Inflammatory macrophage (primary cell): ENCODE measurements at regions not wholly inside any gene's neighbourhood (a gene's known extent, or its start where the extent isn't known, plus 50 kb on each side); places are given as distances from the start of the nearest gene placed in this dataset.

Experiments used
- DNase-seq, 2 donors: peaks; one replicate each; pipeline ENCODE4 v3.0.0-alpha.2; 2020 to 2022

DNA sequence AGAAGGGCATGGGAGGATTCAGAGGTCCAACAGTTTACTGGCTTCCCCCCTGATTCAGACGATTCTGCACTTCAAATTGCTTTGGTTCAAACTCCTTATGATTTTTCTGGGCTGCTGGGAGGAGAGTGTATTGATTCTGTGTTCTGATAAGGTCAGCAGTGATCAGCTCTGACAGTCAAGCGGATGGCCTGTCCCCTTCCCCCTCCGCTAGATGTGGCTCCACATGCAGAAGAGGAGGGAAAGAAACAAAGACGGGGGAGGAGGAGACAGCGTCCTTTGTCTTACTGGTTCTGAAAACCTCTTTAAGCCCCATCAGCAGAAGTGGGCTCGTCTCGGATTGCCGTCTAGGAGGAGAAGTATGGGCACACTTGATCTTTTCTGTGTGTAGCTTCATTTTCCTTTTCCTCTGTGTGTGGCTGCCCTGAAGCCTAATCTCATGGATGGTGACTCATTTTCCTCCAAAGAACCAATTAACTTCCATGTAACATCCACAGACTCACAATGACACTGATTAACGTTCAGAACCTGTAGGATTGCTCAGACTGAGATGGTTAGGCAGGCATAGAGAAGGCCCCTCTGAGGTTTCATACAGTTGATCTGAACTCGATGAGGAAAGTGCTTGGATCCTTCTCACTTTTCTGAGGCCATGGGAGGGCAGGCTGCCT, 162.4 kb upstream of the PPP2R3A start:
- DNase-seq: no peak

DNA sequence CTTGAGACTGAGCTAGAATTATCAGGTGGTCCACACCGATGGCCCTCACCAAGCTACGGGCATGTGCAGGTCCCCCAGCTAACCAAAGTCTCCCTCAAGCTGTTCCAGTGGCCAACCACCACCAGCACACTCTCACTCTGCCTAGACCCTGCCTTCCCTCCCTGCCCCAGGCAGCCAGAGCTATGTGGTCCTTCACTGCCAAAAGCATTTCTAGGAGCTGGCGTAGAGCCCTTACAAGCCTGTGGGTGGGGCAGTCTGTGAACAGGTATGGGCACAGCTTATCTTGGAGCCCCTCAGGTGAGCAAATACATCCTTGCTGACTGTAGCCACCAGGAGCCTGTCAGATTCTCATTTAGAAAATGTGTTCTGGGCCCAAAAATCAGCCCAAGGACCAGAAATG, 159.8 kb upstream of the PPP2R3A start:
- no peak for DNase-seq

DNA sequence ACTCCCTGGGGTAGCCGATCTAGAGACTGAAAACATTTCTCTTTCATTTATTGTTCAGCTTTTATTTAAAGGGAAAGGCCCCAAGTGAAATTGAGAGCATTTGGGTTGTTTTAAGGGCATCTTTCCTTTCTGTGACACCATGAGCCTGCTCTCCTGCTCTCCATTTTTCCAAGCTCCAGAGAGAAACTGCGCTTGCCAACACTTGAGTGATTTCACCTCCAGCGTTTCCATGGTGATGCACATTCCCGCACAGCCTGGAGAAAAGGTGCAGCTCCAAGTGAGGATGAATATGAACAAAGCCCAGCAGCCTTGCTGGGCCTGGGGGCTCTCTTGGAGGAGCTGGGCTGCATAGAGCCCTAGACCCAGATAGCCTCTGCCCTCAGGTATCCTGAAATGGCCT, 159.2 kb upstream of the PPP2R3A start:
- DNase-seq: no peak

DNA sequence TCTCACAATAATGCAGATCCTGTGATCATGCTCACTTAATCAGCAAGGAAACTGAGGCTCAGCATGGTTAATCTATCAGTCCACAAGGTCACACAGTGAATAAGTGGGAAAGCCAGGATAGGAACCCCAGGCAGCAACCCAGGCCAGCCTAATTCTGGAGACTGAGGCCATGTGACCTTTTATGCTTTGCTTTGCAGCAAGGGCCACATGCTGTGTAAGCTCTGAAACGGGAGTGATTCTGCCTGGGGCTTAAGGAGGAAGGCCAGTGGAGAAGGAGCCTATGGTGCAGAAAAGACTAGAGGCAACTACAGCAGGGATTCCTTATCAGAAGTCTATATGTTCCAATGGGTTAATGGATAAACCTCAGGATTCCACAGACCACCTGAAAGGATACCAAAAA, 157.6 kb upstream of the PPP2R3A start:
- no peak for DNase-seq

DNA sequence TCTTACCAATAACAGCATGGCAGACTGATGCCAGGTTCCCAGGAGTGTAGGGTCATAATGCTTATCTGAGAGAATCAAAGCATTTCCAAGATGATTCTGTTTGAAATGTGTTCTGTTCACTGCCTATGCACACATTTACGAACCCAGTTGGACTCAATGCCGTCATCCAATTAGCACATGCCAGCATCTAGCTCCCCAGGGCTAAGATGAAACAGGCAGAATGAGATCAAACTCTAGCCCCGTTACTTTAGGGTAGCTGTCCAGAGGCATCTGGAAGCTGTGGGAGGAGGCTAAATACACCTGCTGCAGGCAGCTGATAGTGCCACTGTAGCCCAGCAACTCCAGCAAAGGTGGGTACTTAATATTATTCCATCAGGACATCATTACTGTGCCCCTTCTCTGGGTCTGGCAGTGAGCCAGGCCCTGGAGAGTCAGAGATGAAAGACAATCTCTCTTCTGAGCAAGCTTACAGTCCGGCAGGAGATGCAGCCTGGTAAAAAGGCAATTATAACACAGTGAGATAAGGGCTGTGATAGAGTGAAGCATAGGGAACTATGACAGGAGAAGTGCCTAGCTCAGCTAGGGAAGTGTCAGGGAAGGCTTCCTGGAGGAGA, 156.4 kb upstream of the PPP2R3A start:
- DNase-seq: no peak

DNA sequence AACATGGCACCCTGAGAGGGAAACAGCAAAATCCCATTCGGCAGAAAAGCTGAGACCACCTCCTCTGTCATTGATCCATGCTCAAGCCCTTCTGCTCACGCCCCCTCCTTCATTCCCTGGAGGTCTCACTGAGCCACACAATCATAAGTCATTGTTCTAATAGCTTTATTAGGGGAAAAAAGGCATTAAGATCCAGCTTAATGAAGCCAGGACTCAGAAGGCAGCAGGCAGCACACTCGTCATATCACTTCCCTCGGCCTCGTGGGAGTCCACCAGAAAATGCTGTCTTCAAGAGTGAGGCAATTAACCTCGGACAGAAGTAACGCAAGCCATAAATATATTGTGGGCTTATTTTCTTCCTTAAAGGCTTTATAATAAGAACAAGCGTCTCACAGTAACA, 153.9 kb upstream of the PPP2R3A start:
- no peak for DNase-seq

DNA sequence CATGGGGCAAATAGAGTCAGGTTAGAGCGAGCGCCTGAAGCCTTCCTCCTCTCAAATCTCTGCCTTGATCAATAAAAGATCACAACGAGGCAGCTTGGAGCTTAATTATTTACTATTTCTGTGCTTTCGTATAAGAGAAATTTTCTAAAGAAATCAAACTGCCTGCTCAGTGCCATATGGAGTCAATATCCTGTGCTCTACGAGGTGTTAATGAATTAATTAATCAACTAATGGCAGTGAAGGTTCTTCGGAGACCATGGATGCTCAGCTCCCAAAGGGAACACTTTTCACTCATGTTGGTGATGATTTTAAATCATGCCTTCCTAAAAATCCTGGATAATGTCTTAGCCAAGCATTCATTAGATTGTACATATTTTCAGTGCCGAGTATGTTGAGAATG, 153.5 kb upstream of the PPP2R3A start:
- no peak for DNase-seq

DNA sequence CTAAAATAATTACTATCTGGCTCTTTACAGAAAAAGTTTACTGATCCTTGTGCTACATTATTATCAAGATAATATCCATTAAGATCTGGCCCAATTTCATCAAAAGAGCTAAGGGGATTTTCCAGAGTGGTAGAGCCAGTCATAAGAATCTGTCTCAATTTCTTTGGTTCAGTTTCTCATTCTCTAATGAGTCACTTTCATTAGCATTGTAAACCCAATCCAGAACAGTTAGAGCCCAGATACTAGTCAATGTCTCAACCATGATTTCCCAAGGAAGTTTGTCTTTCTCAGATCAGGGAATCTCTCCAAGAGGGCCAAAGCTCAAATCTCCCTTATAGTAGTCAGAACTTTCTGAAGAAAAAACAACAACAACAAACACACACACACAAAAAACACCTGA, 131.1 kb upstream of the PPP2R3A start:
- no peak for DNase-seq

DNA sequence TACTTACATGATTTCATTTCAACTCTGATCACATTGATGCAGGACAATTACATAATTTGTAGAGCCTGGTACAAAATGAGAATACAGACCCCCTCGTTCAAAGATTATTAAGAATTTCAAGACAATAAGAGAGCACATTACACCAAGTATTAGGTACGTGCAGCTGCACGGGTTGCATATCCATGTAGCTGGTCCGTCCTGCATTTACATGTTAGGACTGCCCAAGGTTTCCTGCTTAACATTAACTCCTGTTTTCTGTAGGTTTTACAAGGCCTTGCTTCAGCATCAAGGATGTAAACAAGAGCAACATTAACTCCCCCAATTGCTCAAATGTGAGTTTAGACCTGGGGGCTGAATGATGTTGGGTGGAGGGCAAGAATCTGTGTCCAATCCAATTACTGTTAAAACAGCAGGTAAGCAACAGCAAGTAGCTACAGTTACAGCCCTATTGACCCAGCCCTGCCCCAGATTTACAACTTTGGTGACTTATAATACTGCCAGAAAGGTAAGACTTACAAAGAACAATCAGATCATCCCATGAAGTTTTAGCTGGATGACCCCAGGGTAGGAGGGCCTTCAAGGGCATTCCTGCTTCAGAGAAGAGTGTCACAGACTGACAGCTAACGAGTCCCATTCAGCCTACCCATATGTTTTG, 127.4 kb upstream of the PPP2R3A start:
- DNase-seq: no peak

DNA sequence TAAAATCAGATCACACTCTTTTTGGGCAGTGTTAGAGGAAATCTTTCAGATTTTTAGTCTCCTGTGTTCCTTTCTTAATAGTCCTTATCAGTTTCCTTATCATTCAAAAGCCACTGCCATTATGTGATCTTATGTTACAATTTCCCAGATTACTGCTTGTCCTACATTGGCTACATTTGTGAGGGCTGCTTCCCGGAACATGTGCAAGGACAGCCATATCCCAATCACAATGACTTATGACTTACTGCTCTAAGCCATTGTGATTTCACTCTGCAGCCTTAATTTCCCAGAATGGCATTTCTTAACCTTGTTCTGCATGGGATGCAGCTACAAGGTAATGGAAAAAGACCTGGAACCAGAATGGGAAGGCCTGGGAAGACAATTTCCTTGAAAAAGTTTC, 125.1 kb upstream of the PPP2R3A start:
- no peak for DNase-seq

DNA sequence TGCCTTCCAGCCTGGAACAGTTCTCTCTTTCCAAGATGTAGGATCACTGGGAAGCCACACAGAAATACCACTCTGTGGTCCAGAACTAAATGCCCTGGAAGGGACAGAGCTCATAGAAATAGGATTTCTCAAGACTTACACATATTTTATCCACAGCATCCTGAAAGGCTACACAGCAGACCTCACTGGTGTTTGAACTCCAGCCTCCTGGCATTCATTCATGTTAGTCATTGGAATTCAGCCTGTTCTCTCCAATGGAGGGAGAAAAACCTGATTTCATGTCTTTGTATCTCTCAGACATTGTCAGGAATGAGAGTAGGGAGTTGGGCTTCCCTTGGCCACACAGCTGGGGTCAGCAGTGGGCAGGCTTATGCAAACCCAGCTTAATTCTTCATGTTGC, 121.1 kb upstream of the PPP2R3A start:
- DNase-seq: no peak

DNA sequence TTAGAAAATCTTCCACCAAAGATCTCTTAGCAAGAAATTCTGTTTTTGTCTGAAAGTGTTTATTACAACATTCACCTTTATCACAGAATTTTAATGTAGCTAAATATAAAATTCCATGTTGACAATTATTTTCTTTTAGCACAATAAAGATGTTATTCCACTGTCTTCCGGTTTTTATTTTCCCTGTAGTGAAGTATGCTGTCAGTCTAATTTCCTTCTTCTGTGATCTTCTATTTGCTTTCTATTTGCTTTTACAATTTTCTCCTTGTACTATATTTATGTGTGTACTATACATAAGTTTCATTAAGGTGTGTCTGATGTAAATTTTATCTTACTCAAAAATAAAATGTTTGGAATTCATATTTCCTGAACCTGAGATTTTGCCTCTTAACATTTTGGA, 117.5 kb upstream of the PPP2R3A start:
- no peak for DNase-seq

DNA sequence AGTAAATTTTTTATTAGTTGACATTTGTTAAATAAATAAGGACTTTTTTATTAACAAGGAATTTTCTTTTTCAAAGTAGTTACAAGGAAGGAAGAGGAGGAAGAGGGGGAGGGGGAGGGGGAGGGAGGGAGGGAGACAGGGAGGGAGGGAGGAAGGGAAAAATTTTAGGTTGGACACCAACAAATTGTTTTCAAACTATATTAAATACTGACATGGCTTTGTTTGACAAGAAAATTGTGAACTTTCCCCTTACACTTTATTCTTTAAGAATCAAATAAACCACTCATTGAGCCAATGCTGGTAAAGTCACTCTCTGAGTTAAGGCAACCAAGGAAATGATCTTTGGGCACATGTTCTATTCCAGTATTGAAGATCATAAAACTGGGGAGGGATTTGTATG, 115.7 kb upstream of the PPP2R3A start:
- DNase-seq: no peak

DNA sequence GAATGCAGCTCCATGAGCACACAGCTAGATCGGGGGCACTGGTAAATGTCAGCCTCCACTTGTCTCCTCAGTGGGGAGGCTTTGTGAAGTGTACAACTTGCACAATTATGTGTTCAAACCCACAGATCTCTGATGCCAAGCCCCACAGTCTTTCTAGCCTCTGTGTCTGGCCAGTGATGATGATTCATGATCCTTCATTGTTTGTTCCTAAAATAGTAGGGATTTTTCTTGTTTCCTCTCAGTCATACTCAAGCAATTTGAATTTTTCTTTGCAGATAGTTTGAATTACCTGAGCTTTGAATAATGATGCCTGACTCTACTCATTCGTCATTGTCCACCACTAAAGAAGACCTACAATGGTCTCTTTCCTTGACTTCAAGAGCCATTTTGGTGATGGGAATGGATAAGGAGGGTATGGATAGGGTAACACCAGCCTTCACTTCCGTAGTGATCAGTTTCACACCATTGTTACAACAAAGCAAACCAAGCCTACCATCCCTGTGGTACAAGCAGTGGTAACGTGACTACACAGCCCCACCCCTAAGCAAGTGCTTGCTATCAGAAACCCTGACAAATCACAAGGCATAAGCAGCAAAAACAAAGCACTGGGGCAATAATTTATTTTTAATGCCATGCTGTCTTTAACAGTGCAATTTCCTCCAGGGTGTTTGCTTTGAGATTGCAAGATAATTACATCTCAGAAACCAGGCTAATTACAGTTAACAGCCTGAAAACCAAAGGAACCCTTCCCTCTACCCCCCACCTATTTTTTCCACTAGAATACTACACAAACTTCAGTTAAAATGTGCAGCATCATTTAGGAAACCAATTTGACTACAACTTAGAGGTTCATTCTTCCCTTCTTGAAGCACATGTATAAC, 114.1 kb upstream of the PPP2R3A start:
- DNase-seq: no peak

DNA sequence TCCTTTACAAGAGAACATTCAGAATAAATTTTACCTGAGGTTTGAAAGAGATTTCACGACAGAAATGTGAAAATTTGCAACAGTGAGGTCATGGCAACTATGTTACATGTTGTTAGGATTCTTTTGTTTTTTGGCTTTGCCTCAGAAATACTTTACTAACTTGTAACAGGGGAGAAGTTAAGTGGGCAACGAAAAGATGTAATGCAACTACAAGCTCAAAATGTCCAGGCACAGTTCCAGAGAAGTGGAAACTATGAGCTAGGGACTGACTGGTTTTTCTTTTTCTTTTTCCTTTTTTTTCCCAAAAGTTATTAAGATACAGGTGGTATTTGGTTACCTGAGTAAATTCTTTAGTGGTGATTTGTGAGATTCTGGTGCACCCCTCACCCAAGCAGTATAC, 111.5 kb upstream of the PPP2R3A start:
- no peak for DNase-seq

DNA sequence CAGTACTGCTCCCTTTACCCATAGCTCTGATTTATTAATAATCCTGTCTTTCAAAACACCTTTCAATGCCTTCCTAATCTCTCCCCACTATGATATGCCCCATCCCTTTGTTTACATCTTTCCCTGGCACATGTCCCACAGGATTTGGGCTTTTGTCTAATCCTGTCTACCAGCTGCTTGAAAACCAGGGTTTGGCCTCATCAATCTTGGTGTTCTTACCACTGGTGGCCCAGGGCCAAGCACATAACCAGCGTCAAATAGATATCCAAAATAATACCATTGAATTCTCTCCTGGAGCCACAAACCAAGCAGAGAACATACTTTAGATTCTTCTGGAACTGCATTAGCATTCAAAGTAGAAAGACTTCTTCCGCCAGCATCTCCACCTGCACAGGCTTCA, 104.8 kb upstream of the PPP2R3A start:
- no peak for DNase-seq

DNA sequence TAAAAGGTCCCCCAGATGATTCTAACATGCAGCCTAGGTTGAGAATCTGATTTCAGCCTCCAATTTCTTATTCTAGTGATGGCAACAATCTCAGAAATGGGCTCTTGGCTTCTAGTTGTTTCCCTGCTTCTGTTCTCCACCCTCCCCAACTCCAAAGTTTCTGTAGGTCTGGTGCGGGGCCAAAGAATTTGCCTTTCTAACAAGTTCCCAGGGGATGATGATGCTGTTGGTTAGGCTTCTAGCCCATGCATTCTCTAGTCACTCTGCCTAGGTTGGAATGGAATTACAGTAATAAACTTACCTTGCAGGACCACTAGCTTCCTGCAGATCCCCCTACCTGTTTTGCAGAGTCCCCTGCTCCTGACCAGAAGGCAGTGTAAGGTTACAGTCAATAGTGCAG, 103.2 kb upstream of the PPP2R3A start:
- no peak for DNase-seq

DNA sequence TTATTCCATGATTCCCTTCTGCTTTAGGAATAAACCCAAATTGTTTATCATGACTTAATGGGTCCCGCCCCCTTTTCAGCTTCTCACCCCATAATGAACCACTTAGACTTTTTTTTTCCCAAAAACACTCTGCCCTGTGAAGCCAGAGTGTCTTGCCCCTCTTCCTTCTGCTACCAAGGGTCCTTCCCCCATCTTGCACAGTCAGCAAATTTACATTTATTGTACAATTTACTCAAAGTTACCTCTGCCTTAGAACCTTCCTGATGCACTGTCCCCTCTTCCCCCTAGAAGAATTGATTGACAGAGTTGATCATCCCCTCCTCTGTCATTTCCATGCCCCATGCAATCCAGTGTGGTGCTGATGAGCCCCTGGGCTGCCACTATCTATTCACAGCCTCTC, 101.5 kb upstream of the PPP2R3A start:
- DNase-seq: no peak

DNA sequence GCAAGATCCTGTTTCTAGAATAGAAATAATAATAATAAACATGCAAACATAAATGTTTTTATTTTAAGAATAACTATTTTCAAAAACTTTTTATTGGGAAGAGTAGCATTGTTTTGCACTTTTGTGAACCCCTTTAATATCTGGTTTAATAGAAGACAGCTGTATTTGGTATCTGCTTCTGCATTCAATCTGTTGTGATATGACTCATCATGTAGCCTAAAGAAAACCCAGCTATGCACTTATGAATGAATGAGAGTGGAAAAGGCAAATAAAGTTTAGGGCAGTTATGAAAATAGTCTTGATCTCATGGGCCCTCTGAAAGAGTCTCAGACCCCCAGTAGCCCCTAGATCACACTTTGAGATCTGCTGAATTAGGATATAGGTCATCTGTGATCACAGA, 100.4 kb upstream of the PPP2R3A start:
- DNase-seq: no peak

DNA sequence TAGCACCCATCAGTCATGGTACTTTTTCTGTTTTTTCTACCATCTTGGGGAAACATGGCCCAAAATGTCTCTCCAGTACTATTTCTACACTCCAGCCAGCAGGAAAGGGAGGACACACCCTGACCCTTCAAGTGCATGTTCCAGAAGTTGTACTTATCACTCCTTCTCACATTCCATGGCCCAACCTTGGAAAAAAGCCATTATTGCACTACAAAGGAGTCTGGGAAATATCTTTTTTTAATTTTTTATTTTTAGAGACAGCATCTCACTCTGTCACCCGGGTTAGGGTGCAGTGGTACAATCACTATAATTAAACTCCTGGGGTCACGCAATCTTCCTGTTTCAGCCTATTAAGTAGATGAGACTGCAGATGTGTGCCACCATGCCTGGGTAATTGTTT, 100.0 kb upstream of the PPP2R3A start:
- no peak for DNase-seq

DNA sequence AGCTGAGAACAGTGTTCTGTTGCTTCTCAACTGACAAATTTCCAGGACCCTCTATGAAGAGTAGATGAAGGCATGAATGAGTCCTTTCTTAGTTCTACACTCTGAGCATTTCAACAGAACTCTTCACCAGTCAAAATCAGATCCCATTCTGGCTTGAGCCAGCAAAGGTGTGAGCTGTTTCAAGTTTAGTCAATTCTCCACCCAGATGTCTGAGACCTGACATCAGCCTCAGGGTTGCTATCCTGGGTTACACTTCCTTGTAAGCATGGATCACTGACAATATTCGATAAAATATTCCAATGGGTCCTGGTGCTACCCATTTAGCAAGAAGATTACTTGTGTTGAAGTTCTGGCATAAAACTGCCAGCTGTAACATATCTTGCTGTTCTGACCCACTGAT, 97.6 kb upstream of the PPP2R3A start:
- no peak for DNase-seq

DNA sequence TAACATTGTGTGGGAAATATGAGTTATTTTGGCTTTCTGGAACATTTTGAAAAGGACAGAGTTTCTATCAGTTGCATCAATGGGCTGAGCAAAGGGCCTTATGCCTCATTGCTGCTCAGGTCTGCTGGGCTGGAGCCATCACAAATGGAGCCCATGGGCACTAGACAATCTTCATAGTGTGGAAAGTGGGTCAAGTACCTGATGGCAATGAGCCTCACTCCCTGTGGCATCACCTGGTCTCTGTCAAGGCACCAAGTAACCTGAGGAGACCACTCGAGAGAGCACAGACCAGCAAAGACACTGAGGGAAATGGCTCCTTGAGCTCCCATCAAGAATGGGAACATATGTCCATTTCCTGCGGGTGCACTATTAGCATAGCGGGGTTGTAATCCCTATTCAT, 96.7 kb upstream of the PPP2R3A start:
- no peak for DNase-seq

DNA sequence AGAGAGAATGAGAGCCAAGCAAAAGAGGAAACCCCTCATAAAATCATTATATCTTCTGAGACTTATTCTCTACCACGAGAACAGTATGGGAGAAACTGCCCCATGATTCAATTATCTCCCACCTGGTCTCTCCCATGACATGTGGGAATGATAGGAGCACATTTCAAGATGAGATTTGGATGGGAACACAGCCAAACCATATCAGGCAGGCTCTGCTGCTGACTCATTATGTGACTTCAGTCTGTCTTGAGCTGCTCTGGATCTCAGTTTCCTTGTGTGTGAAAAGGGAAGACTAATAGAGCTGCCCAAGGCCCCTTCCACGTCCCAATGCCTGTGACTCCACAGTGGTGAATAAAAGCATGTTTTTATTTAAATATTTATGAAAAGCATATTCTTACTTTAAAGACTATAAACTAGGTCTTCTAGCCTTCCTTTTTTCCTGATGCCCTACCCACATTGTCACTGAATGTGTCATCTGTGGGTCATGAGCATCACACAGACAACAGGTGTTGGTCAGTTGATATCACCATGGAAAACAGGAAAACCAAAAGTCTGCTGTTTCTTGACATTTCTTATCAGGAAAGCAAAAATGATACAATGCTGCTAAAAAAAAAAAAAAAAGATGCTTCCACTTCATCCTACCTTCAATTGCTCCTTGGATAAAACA, 96.0 kb upstream of the PPP2R3A start:
- no peak for DNase-seq
